ENCODE measurements at regions not wholly inside any gene's neighbourhood (a gene's known extent, or its start where the extent isn't known, plus 50 kb on each side); places are given as distances from the start of the nearest gene placed in this dataset.
"Not testable (repeated sequence)": the region's sequence is repeated elsewhere in the genome, so short reads cannot be mapped to it uniquely, and the experiment has no call there.

- H3K4me1 Mint-ChIP-seq = no peaks in the 10 kb centered on the region
- peaks cover 4% of the 10 kb centered on the region for H3K9me3 Mint-ChIP-seq
- H3K36me3 Mint-ChIP-seq (ENCODE audit: low read depth) = no peaks in the 10 kb centered on the region
- no peaks in the 10 kb centered on the region for H3K27me3 Mint-ChIP-seq (ENCODE audit: low read depth)
- TF ChIP-seq, protein P1, sequence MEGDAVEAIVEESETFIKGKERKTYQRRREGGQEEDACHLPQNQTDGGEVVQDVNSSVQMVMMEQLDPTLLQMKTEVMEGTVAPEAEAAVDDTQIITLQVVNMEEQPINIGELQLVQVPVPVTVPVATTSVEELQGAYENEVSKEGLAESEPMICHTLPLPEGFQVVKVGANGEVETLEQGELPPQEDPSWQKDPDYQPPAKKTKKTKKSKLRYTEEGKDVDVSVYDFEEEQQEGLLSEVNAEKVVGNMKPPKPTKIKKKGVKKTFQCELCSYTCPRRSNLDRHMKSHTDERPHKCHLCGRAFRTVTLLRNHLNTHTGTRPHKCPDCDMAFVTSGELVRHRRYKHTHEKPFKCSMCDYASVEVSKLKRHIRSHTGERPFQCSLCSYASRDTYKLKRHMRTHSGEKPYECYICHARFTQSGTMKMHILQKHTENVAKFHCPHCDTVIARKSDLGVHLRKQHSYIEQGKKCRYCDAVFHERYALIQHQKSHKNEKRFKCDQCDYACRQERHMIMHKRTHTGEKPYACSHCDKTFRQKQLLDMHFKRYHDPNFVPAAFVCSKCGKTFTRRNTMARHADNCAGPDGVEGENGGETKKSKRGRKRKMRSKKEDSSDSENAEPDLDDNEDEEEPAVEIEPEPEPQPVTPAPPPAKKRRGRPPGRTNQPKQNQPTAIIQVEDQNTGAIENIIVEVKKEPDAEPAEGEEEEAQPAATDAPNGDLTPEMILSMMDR (conservative IDR thresholded peaks at IDR 0.05) = no peak
- no peak for DNase-seq (ENCODE audit: low read depth, low spot score)
- no peak overlapping the region for H3K27ac Mint-ChIP-seq (ENCODE audit: unreplicated experiment)
- H3K4me3 Mint-ChIP-seq = no peak overlapping the region
Observed at GRCh38 chr12:90455756-90456155, 499.2 kb downstream of the CCER1 start.

DNA sequence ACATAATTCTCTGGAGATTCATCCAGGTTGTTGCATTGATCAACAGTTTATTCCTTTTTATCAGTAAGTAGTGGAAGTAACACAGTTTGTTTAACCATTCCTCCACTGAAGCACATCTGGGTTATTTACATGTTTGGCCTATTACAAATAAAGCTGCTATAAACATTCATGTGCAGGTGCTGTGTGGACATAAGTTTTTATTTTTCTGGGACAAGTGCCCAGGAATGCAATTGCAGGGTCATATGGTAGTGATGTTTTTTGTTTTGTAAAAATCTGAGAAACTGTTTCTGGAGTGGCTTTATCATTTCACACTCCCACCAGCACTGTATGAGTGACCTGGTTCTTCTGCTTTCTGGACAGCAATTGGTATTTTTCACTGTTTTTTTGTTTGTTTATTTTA is 505.4 kb downstream of the CCER1 start:
- DNase-seq (ENCODE audit: low read depth, low spot score) = no peak
- Mint-ChIP-seq H3K4me3 (no peak overlapping the region), H3K4me1 (no peaks in the 10 kb centered on the region), H3K27me3 (ENCODE audit: low read depth) (no peaks in the 10 kb centered on the region), H3K9me3 (peaks cover 9% of the 10 kb centered on the region), H3K27ac (ENCODE audit: unreplicated experiment) (no peak overlapping the region), H3K36me3 (ENCODE audit: low read depth) (no peaks in the 10 kb centered on the region)
- TF ChIP-seq, protein P1 (conservative IDR thresholded peaks at IDR 0.05) = no peak

GRCh38 chr12:90443466-90443865 is 511.5 kb downstream of the CCER1 start:
- H3K27ac Mint-ChIP-seq (ENCODE audit: unreplicated experiment); DNase-seq (ENCODE audit: low read depth, low spot score); H3K27me3 Mint-ChIP-seq (ENCODE audit: low read depth); H3K4me3 Mint-ChIP-seq; H3K9me3 Mint-ChIP-seq; H3K36me3 Mint-ChIP-seq (ENCODE audit: low read depth); H3K4me1 Mint-ChIP-seq: not testable (repeated sequence)

GRCh38 chr12:90441431-90441830 is 513.5 kb downstream of the CCER1 start:
- H3K36me3 Mint-ChIP-seq (ENCODE audit: low read depth) = no peaks in the 10 kb centered on the region
- H3K27ac Mint-ChIP-seq (ENCODE audit: unreplicated experiment) = no peak overlapping the region
- no peak for DNase-seq (ENCODE audit: low read depth, low spot score)
- no peak overlapping the region for H3K4me3 Mint-ChIP-seq
- H3K9me3 Mint-ChIP-seq = peaks cover 5% of the 10 kb centered on the region
- TF ChIP-seq, protein P1 (conservative IDR thresholded peaks at IDR 0.05) = peak; percentile 33
- H3K27me3 Mint-ChIP-seq (ENCODE audit: low read depth) = no peaks in the 10 kb centered on the region
- H3K4me1 Mint-ChIP-seq = no peaks in the 10 kb centered on the region

- Mint-ChIP-seq H3K36me3 (ENCODE audit: low read depth) (no peaks in the 10 kb centered on the region), H3K27me3 (ENCODE audit: low read depth) (no peaks in the 10 kb centered on the region), H3K4me3 (no peak overlapping the region), H3K4me1 (no peaks in the 10 kb centered on the region), H3K9me3 (no peaks in the 10 kb centered on the region), H3K27ac (ENCODE audit: unreplicated experiment) (no peak overlapping the region)
- TF ChIP-seq, protein P1 (conservative IDR thresholded peaks at IDR 0.05) = no peak
- DNase-seq (ENCODE audit: low read depth, low spot score) = no peak
Observed at GRCh38 chr12:90428881-90429280, 526.1 kb downstream of the CCER1 start.

DNA sequence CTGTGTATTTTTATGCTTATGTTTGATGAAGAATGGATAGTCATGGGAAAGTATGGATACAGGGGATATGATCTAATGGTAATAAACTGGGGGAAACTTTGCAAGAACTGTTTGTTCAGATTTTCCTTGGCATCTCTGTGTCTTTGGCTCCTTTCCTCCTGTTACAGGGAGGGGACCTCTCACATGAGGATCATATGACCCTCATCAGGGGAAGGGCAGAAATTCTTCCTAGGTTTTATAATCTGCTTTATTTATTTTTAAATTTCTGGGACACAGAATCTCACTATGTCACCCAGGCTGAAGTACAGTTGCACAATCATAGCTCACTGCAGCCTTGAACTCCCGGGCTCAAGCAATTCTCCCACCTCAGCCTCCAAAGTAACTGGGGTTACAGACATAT is 526.5 kb downstream of the CCER1 start:
- no peak for DNase-seq (ENCODE audit: low read depth, low spot score)
- no peak overlapping the region for H3K4me3 Mint-ChIP-seq
- no peaks in the 10 kb centered on the region for H3K36me3 Mint-ChIP-seq (ENCODE audit: low read depth)
- no peaks in the 10 kb centered on the region for H3K4me1 Mint-ChIP-seq
- TF ChIP-seq, protein P1 (conservative IDR thresholded peaks at IDR 0.05) = no peak
- H3K9me3 Mint-ChIP-seq = no peaks in the 10 kb centered on the region
- H3K27me3 Mint-ChIP-seq (ENCODE audit: low read depth) = no peaks in the 10 kb centered on the region
- H3K27ac Mint-ChIP-seq (ENCODE audit: unreplicated experiment) = no peak overlapping the region
